CD4-positive, CD25-positive, alpha-beta regulatory T cell (primary cell): ENCODE measurements at regions not wholly inside any gene's neighbourhood (a gene's known extent, or its start where the extent isn't known, plus 50 kb on each side); places are given as distances from the start of the nearest gene placed in this dataset.
"Not testable (repeated sequence)": the region's sequence is repeated elsewhere in the genome, so short reads cannot be mapped to it uniquely, and the experiment has no call there.

Experiments used
- ATAC-seq, 2 donors: fragments of 150-1000 bp; cut with Tn5 transposase; one replicate each; pipeline ENCODE4 v1.10.0; 2021; ENCODE audit warnings: low read depth in 2 of 2, moderate number of reproducible peaks in 2 of 2, moderate library complexity in 1 of 2
- DNase-seq, 3 donors: peaks; one replicate each; pipeline versions ENCODE4 v3.0.0 to v3.0.0-alpha.2; 2012 to 2022; ENCODE audit warnings: mixed read lengths in 1 of 3
- H3K27ac ChIP-seq: one replicate; pipeline ENCODE4 v1.7.0; 2013; ENCODE audit warnings: mild to moderate bottlenecking, low read length; ENCODE audit not compliant: insufficient read depth, poor library complexity, severe bottlenecking
- H3K27me3 ChIP-seq: one replicate; pipeline ENCODE4 v1.7.0; 2013; ENCODE audit warnings: low read length; ENCODE audit not compliant: control insufficient read depth, insufficient read depth
- H3K36me3 ChIP-seq: one replicate; pipeline ENCODE4 v1.7.0; 2013; ENCODE audit warnings: mild to moderate bottlenecking, low read length, moderate library complexity; ENCODE audit not compliant: control insufficient read depth, insufficient read depth
- H3K4me1 ChIP-seq: 2 replicates; pipeline ENCODE4 v1.7.0; 2013; ENCODE audit warnings: mild to moderate bottlenecking, low read length; ENCODE audit not compliant: insufficient read depth, control insufficient read depth, poor library complexity, severe bottlenecking
- H3K4me3 ChIP-seq: one replicate; pipeline ENCODE4 v1.7.0; 2013; ENCODE audit warnings: low read depth, mild to moderate bottlenecking, low read length, moderate library complexity
- H3K9me3 ChIP-seq, 2 experiments: 1 replicate in 1 of 2; 2 replicates in 1 of 2; pipeline ENCODE4 v1.7.0; 2013; ENCODE audit warnings: low read length in 2 of 2, mild to moderate bottlenecking in 1 of 2, moderate library complexity in 1 of 2; ENCODE audit not compliant: control insufficient read depth in 2 of 2
- H3K27ac Mint-ChIP-seq, 3 donors: one replicate each; pipeline ENCODE4 v1.8.0; 2020 to 2022; ENCODE audit warnings: mild to moderate bottlenecking in 3 of 3, mixed read lengths in 3 of 3, moderate library complexity in 2 of 3
- H3K27me3 Mint-ChIP-seq: one replicate; pipeline ENCODE4 v1.8.0; 2022; ENCODE audit warnings: mild to moderate bottlenecking, mixed read lengths
- H3K36me3 Mint-ChIP-seq: one replicate; pipeline ENCODE4 v1.8.0; 2020; ENCODE audit warnings: mixed read lengths
- H3K4me1 Mint-ChIP-seq, 4 donors: one replicate each; pipeline ENCODE4 v1.8.0; 2020 to 2022; ENCODE audit warnings: mixed read lengths in 4 of 4, mild to moderate bottlenecking in 1 of 4
- H3K4me3 Mint-ChIP-seq, 4 donors: one replicate each; pipeline ENCODE4 v1.8.0; 2020 to 2022; ENCODE audit warnings: mild to moderate bottlenecking in 4 of 4, mixed read lengths in 4 of 4, moderate library complexity in 3 of 4
- H3K9me3 Mint-ChIP-seq, 7 donors: one replicate each; pipeline ENCODE4 v1.8.0; 2020 to 2022; ENCODE audit warnings: mixed read lengths in 7 of 7, mild to moderate bottlenecking in 3 of 7, moderate library complexity in 2 of 7

DNA sequence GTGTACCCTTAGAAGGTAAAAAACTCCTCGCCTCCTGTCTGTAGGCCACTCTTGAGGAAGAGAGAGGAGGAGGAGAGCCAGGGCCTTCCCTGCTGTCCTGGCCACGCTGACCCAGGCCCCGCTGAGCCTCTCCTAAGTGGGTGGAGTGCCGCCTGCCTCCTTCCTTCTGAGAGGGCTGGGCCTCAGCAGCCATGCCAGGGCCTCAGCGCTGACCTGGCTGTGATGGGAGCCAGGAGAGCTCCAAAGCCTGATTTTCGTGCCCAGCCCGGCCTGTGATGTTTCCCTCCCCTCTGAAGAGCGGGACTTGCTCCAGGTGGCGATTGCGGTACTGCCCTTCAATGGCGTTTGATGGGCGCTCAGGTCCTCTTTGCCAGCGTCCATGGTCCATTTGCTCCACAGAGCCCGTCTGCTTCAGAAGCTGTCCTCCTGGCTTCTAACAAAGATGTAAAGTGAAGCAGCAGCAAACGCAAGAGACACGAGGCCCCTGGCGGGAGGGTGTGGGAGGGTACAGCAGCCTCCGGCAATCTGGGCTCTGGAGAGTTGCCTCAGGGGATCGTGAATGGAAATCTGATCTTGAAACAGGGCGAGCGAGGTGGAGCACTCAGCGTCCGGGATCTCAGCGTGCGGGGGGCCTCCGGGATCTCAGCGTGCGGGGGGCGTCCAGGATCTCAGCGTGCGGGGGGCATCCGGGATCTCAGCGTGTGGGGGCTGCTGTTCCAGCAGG, 93.5 kb downstream of the NPIPB11 start:
- Histone ChIP-seq H3K27ac (no peak overlapping the region), H3K27me3 (no peaks in the 10 kb centered on the region)
- ATAC-seq, result no peak

DNA sequence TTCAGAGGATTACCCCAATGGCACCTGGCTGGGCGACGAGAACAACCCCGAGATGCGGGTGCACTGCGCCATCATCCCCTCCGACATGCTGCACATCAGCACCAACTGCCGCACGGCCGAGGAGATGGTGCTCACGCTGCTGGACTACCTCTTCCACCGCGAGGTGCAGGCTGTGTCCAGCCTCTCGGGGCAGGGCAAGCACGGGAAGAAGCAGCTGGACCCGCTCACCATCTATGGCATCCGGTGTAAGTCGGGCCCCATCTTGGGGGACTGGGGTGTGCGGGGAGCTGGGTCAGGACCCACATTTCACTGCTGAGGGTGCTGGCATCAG, 94.2 kb downstream of the NPIPB11 start:
- H3K4me3 Mint-ChIP-seq, H3K36me3 Mint-ChIP-seq, H3K27me3 ChIP-seq, H3K9me3 ChIP-seq, H3K27ac Mint-ChIP-seq, ATAC-seq, H3K4me3 ChIP-seq, H3K27me3 Mint-ChIP-seq, H3K27ac ChIP-seq, H3K9me3 Mint-ChIP-seq, H3K36me3 ChIP-seq, H3K4me1 ChIP-seq, H3K4me1 Mint-ChIP-seq, DNase-seq: not testable (repeated sequence)

More for the DNA sequence above, 93.5 kb downstream of the NPIPB11 start:
- Mint-ChIP-seq H3K4me3 (no peak overlapping the region), H3K36me3 (no peaks in the 10 kb centered on the region), H3K27ac (no peak overlapping the region), H3K4me1 (no peaks in the 10 kb centered on the region), H3K27me3 (no peaks in the 10 kb centered on the region), H3K9me3 (no peaks in the 10 kb centered on the region)
- Histone ChIP-seq H3K4me3 (no peak overlapping the region), H3K36me3 (no peaks in the 10 kb centered on the region), H3K9me3 (no peaks in the 10 kb centered on the region), H3K4me1 (no peaks in the 10 kb centered on the region)
- no peak for DNase-seq

DNA sequence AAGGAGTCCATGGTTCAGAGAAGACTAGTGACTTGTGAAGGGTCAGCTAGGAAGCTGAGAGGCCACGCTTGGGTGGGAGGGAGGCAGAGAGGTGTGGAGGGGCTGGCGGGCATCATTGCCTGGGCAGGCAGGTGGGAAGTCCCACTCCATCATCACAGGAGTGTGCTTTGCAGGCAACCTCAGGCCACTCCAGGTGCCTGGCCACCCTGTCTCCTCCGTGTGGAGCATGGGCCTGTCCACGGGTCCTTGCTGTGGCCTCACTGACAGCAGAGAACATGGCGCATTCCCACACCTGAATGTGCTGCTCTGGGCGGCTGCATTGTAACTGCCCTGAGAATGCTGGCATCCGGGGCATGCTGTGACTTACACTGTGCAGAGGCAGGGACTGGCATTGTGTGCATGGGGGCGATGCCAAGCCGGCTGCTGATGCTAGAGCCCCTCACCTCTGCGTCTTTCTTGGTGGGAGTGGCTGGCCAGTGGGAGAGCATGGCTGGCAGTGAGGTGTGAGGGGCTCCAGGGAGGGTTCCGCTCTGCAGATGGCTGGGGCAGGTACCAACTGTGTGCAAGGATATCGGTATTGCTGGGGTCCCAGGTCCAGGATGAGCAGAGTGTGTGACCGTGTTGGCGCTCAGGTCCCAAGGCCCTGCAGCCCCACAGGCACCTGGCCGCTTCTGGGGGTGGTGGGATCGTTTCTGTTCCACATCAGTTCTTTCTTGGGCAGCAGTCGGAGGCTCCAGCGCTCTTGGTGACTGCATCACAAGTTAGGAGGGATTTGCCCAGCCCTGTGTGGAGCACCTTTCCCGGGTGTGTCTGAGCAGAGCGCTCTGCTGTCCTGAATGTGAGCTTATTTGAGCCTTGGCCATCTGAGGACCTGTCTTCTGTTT, 94.8 kb downstream of the NPIPB11 start:
- Mint-ChIP-seq H3K27ac (no peak overlapping the region), H3K4me3 (no peak overlapping the region), H3K36me3 (no peaks in the 10 kb centered on the region), H3K4me1 (peaks cover 0 to 3% (median 1%) of the 10 kb centered on the region in 4 donors), H3K27me3 (no peaks in the 10 kb centered on the region), H3K9me3 (no peaks in the 10 kb centered on the region)
- ATAC-seq, result no peak
- no peaks in the 10 kb centered on the region for H3K27me3 ChIP-seq
- no peaks in the 10 kb centered on the region for H3K4me1 ChIP-seq
- H3K4me3 ChIP-seq, result no peak overlapping the region
- H3K27ac ChIP-seq, result no peak overlapping the region
- no peaks in the 10 kb centered on the region for H3K9me3 ChIP-seq
- no peaks in the 10 kb centered on the region for H3K36me3 ChIP-seq
- no peak for DNase-seq

DNA sequence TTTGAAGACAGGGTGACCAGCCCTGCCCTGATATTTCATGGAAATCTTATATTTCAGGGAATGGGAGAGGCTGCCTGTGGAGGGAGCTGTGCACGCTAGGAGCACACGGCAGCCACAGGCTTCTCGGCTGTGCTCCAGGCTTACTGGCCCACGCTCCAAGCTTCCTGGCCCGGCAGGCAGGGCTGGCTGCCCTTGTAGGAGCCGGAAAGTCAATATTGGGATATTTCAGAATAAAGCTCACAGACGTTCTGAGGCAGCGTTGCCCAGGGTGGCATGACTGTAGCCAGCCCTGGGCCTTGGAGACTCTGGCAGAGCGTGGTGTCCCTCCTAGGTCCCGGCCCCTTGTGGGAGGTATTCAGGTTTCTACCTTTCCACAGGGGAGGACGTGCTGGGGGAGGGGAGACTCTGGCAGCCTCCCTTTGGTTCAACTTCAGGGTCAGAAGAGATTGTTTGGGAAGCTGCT, 95.6 kb downstream of the NPIPB11 start:
- Mint-ChIP-seq H3K4me3 (no peak overlapping the region), H3K27ac (no peak overlapping the region), H3K4me1 (peaks cover 0 to 3% (median 1%) of the 10 kb centered on the region in 4 donors), H3K9me3 (no peaks in the 10 kb centered on the region), H3K36me3 (no peaks in the 10 kb centered on the region), H3K27me3 (no peaks in the 10 kb centered on the region)
- Histone ChIP-seq H3K27ac (no peak overlapping the region), H3K4me1 (no peaks in the 10 kb centered on the region), H3K4me3 (no peak overlapping the region), H3K27me3 (no peaks in the 10 kb centered on the region), H3K9me3 (no peaks in the 10 kb centered on the region), H3K36me3 (no peaks in the 10 kb centered on the region)
- ATAC-seq, result no peak
- DNase-seq, result no peak

DNA sequence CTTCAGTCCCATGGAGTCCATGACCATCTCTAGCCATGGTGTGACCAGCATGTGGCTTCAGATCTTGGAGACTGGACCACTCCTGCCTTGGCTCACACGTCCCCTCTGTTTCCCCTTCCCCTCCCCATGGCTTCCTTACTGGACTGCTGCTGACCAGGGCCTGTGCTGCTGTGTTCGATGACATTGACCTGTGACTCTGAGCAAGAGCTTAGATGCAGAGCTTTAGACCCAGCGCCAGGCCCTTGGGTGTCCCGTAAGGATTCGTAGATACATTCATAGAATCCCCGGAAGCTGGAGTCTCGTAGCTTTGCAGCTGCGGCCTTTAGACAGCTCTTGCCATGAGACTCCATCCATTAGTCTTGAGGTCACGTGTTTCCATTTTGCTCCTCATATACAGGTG, 96.3 kb downstream of the NPIPB11 start:
- not testable (repeated sequence) for H3K4me1 ChIP-seq, H3K27ac Mint-ChIP-seq, H3K27me3 Mint-ChIP-seq, H3K4me3 ChIP-seq, H3K4me1 Mint-ChIP-seq, H3K9me3 ChIP-seq, H3K9me3 Mint-ChIP-seq, H3K36me3 ChIP-seq, DNase-seq, H3K36me3 Mint-ChIP-seq, H3K27ac ChIP-seq, H3K27me3 ChIP-seq, ATAC-seq, H3K4me3 Mint-ChIP-seq

DNA sequence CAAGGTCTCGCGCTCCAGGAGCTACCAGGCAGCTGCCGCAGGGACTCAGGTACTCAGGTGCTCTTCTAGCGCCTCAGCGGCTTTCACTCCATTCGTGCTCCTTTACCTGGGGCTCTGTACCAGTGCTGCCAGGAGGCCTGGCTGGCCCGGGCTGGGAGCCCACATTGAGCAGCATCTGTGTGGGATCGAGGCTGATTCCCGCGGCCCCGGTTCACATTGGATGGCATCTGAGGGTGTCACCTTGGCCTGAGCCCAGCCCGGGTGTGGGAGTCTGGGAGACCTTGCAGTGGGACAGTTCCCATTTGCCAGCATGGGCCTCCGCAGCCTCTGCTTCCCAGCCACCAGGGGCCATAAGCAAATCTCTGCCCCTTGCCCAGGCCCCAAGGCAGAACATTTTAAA, 96.9 kb downstream of the NPIPB11 start:
- not testable (repeated sequence) for H3K4me3 ChIP-seq, H3K36me3 ChIP-seq, H3K9me3 ChIP-seq, H3K27ac Mint-ChIP-seq, ATAC-seq, H3K4me3 Mint-ChIP-seq, H3K4me1 ChIP-seq, H3K36me3 Mint-ChIP-seq, H3K27me3 ChIP-seq, H3K9me3 Mint-ChIP-seq, H3K4me1 Mint-ChIP-seq, H3K27me3 Mint-ChIP-seq, DNase-seq, H3K27ac ChIP-seq

DNA sequence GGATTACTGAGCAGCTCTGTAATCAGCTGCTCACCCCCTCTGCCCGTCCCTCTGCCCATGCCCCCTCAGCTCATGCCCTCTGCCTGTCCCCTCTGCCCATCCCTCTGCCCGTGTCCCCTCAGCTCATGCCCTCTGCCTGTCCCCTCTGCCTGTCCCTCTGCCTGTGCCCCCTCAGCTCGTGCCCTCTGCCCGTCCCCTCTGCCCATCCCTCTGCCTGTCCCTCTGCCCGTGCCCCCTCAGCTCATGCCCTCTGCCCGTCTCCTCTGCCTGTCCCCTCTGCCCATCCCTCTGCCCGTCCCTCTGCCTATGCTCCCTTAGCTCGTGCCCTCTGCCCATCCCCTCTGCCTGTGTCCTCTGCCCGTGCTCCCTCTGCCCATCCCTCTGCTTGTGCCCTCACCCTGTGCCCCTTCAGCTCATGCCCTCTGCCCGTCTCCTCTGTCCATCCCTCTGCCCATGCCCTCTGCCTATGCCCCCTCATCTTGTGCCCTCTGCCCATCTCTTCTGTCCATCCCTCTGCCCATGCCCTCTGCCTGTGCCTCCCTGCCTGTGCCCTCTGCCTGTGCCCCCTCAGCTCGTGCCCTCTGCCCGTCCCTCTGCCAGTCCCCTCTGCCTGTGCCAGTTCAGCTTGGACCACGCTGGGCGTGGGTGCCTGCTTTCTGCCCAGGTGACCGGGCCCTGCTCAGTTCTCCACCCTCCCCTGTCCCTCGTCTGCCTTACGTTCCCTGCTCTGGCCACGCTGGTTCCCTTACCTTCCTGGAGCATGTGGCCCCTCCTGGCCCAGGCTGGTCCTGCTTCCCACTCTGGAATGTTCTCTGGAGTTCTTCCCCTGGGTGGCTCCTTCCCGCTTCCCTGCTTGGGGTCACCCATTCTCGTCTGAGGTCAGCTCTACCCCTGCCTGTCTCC, 97.6 kb downstream of the NPIPB11 start:
- no peaks in the 10 kb centered on the region for H3K27me3 Mint-ChIP-seq

More for the DNA sequence above, 97.6 kb downstream of the NPIPB11 start:
- no peak for ATAC-seq
- H3K27me3 ChIP-seq, result no peaks in the 10 kb centered on the region
- H3K4me1 ChIP-seq, result no peaks in the 10 kb centered on the region
- Mint-ChIP-seq H3K27ac (no peak overlapping the region), H3K36me3 (peaks cover 3% of the 10 kb centered on the region), H3K4me1 (peaks cover 0 to 3% (median 1%) of the 10 kb centered on the region in 4 donors), H3K9me3 (no peaks in the 10 kb centered on the region), H3K4me3 (no peak overlapping the region)
- no peaks in the 10 kb centered on the region for H3K36me3 ChIP-seq
- H3K4me3 ChIP-seq, result no peak overlapping the region
- no peaks in the 10 kb centered on the region for H3K9me3 ChIP-seq
- H3K27ac ChIP-seq, result no peak overlapping the region
- DNase-seq, result no peak
